ENCODE measurements at regions not wholly inside any gene's neighbourhood (a gene's known extent, or its start where the extent isn't known, plus 50 kb on each side); places are given as distances from the start of the nearest gene placed in this dataset.

- TF ChIP-seq CTCF (IDR thresholded peaks at IDR 0.05) (no peak), POLR2A (IDR thresholded peaks at IDR 0.05) (no peak)
- 93 to 96% methylated on average over 3 of the region's 3 CpGs for WGBS, 2 donors
- no peak for ATAC-seq
- H3K4me3 ChIP-seq: no peak overlapping the region
- H3K36me3 ChIP-seq (replicated peaks in 1 of 2; ENCODE audit: insufficient read depth in 1 of 2, low read depth in 2 of 2): no peaks in the 10 kb centered on the region
- intact Hi-C loops (cut with DNase I): no loop called here
- H3K4me1 ChIP-seq: no peaks in the 10 kb centered on the region
- no peaks in the 10 kb centered on the region for H3K9me3 ChIP-seq
- no peak for DNase-seq
- H3K27me3 ChIP-seq: no peaks in the 10 kb centered on the region
- H3K27ac ChIP-seq: no peak overlapping the region
These were observed 51.1 kb upstream of the NUDT6 start for GRCh38 chr4:122973465-122973864.

DNA sequence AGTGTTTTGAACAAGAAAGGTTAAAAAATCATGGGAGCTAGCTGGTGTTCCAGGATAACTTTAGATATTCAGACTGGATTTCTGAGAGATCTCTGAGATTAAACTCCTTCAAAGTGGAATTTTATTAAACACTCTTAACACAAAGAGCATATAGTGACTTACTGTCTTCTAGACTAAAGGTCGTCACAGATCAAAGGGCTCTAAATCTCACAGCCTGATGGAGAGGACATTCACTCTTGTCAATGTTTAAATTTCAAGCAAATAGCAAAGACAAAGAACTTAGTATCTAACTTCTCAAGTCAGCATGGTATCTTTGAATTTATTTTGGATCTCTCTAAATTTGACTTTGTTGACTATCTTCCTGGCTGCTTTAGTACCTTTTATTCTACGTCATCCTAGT lies 53.7 kb upstream of the NUDT6 start:
- WGBS, 2 donors: 97 to 98% methylated on average over 2 of the region's 2 CpGs
- DNase-seq: no peak
- H3K27ac ChIP-seq: no peak overlapping the region
- no peaks in the 10 kb centered on the region for H3K9me3 ChIP-seq
- H3K36me3 ChIP-seq (replicated peaks in 1 of 2; ENCODE audit: insufficient read depth in 1 of 2, low read depth in 2 of 2): peaks cover 0 to 4% of the 10 kb centered on the region in 2 donors
- no peak overlapping the region for H3K4me3 ChIP-seq
- ATAC-seq: no peak
- no peaks in the 10 kb centered on the region for H3K27me3 ChIP-seq
- H3K4me1 ChIP-seq: no peaks in the 10 kb centered on the region
- intact Hi-C loops (cut with DNase I): no loop called here
- TF ChIP-seq CTCF (IDR thresholded peaks at IDR 0.05) (no peak), POLR2A (IDR thresholded peaks at IDR 0.05) (no peak)

DNA sequence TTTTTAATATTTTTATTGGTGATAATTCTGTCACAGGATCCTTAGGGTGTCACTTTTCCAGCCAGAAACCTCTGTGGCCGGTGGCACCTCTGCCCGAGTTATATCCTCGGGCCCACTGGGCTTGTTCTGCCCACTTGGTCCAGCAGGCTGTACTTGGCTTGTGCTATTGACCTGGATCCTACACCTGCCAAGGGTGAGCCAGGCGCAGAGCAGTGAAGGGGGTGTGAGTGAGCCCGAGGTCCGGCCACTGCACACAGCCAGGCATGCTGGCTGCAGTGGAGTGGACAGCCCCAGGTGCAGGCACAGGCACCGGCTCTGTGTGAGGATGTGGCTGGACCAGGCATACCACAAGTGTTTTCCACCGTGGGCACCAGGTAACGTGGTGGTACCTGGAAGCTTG lies 54.7 kb upstream of the NUDT6 start:
- ATAC-seq: no peak
- Histone ChIP-seq H3K27ac (no peak overlapping the region), H3K36me3 (replicated peaks in 1 of 2; ENCODE audit: insufficient read depth in 1 of 2, low read depth in 2 of 2) (peaks cover 0 to 4% of the 10 kb centered on the region in 2 donors), H3K4me1 (no peaks in the 10 kb centered on the region), H3K4me3 (no peak overlapping the region), H3K27me3 (no peaks in the 10 kb centered on the region), H3K9me3 (no peaks in the 10 kb centered on the region)
- DNase-seq: no peak
- WGBS, 2 donors: 92 to 100% methylated on average over 4 to 9 of the region's 9 CpGs
- intact Hi-C loops (cut with DNase I): no loop called here
- TF ChIP-seq POLR2A (IDR thresholded peaks at IDR 0.05): no peak
- no peak for TF ChIP-seq CTCF (IDR thresholded peaks at IDR 0.05)

GRCh38 chr4:122978109-122978508 lies 55.7 kb upstream of the NUDT6 start:
- TF ChIP-seq CTCF (IDR thresholded peaks at IDR 0.05) (no peak), POLR2A (IDR thresholded peaks at IDR 0.05) (no peak)
- ATAC-seq (no peak), DNase-seq (no peak)
- 88 to 99% methylated on average over 4 to 5 of the region's 5 CpGs for WGBS, 2 donors
- Histone ChIP-seq H3K36me3 (replicated peaks in 1 of 2; ENCODE audit: insufficient read depth in 1 of 2, low read depth in 2 of 2) (peaks cover 0 to 4% of the 10 kb centered on the region in 2 donors), H3K4me3 (no peak overlapping the region), H3K9me3 (no peaks in the 10 kb centered on the region), H3K27ac (no peak overlapping the region), H3K27me3 (no peaks in the 10 kb centered on the region), H3K4me1 (no peaks in the 10 kb centered on the region)
- intact Hi-C loops (cut with DNase I): no loop called here

DNA sequence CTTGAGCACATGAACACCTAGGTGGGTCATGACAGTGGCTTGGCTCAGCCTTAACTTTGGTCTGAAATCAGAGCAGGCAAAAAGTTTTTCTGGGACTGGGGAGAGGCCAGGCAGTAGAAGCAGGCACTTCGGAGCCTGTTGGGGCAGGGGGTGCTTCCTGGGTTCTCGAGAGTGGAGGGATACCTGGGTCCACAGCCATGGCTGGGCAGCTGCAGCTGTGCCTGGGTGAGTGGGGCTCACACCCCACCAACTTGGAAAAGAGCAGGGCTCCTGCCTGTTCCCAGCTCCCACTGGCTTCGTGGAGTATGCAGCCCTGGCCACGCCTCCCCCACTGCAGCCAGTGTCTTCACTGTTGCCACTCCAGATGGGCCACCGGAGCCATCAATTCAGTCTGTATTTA lies 56.4 kb upstream of the NUDT6 start:
- TF ChIP-seq POLR2A (IDR thresholded peaks at IDR 0.05) (no peak), CTCF (IDR thresholded peaks at IDR 0.05) (no peak)
- H3K27ac ChIP-seq: no peak overlapping the region
- no peaks in the 10 kb centered on the region for H3K9me3 ChIP-seq
- intact Hi-C loops (cut with DNase I): no loop called here
- H3K36me3 ChIP-seq (replicated peaks in 1 of 2; ENCODE audit: insufficient read depth in 1 of 2, low read depth in 2 of 2): peaks cover 0 to 4% of the 10 kb centered on the region in 2 donors
- no peak overlapping the region for H3K4me3 ChIP-seq
- ATAC-seq: no peak
- H3K4me1 ChIP-seq: no peaks in the 10 kb centered on the region
- no peak for DNase-seq
- no peaks in the 10 kb centered on the region for H3K27me3 ChIP-seq
- WGBS, 2 donors: 97 to 100% methylated on average over 4 to 5 of the region's 5 CpGs
